ENCODE measurements at regions not wholly inside any gene's neighbourhood (a gene's known extent, or its start where the extent isn't known, plus 50 kb on each side); places are given as distances from the start of the nearest gene placed in this dataset.

GRCh38 chr6:14811775-14812428 lies 434.0 kb upstream of the JARID2 start:
- H4K91ac ChIP-seq (ENCODE audit: low read depth, low read length, poor library complexity): no peak overlapping the region
- H3K23ac ChIP-seq (ENCODE audit: low read depth, low read length, poor library complexity): no peak overlapping the region
- no peak for DNase-seq (ENCODE audit: low spot score)
- no peak overlapping the region for H2AFZ ChIP-seq (ENCODE audit: low read length)
- no peaks in the 10 kb centered on the region for H3K36me3 ChIP-seq (replicated peaks in 1 of 2; ENCODE audit: control insufficient read depth in 2 of 2, insufficient read depth in 2 of 2, low read length in 2 of 2)
- no peak overlapping the region for H3K4me3 ChIP-seq (ENCODE audit: low read length in 2 of 2)
- H3K27me3 ChIP-seq (ENCODE audit: control insufficient read depth in 3 of 3, insufficient read depth in 3 of 3, low read depth in 1 of 3, low read length in 3 of 3): no peaks in the 10 kb centered on the region
- H2BK120ac ChIP-seq (ENCODE audit: low read depth, low read length): no peak overlapping the region
- no peak overlapping the region for H2BK12ac ChIP-seq (ENCODE audit: low read length)
- H4K8ac ChIP-seq (ENCODE audit: low read depth, low read length): no peak overlapping the region
- no peak overlapping the region for H2AK5ac ChIP-seq (ENCODE audit: low read depth, low read length)
- no peak overlapping the region for H3K4me2 ChIP-seq (ENCODE audit: insufficient read depth, low read length, poor library complexity, severe bottlenecking)
- no peak overlapping the region for H2BK15ac ChIP-seq (ENCODE audit: low read length)
- WGBS, 2 donors (ENCODE audit: extremely low coverage in 2 of 2, insufficient read length in 2 of 2, insufficient replicate concordance in 1 of 2): no CpG with 5 or more reads among the region's 7 CpGs
- H3K4ac ChIP-seq (ENCODE audit: low read length): no peak overlapping the region
- H3K4me1 ChIP-seq (ENCODE audit: control insufficient read depth in 2 of 2, insufficient read depth in 1 of 2, low read depth in 1 of 2, low read length in 2 of 2): peaks cover 0 to 13% of the 10 kb centered on the region in 2 donors
- no peak overlapping the region for H3K9ac ChIP-seq (ENCODE audit: low read depth, low read length, poor library complexity)
- no peak overlapping the region for H2BK5ac ChIP-seq (ENCODE audit: low read length)
- H3K27ac ChIP-seq (replicated peaks; ENCODE audit: low read length): no peak overlapping the region
- H3K79me1 ChIP-seq (ENCODE audit: low read depth, low read length): no peaks in the 10 kb centered on the region
- no peak overlapping the region for H3K14ac ChIP-seq (ENCODE audit: low read length)
- H3K9me3 ChIP-seq (replicated peaks in 1 of 2; ENCODE audit: control insufficient read depth in 2 of 2, insufficient read depth in 1 of 2, low read depth in 1 of 2, low read length in 2 of 2): peaks cover 0 to 13% of the 10 kb centered on the region in 2 donors
- H3K18ac ChIP-seq (ENCODE audit: low read length): no peak overlapping the region

GRCh38 chr6:14814016-14814415 lies 431.9 kb upstream of the JARID2 start:
- H3K36me3 ChIP-seq (replicated peaks in 1 of 2; ENCODE audit: control insufficient read depth in 2 of 2, insufficient read depth in 2 of 2, low read length in 2 of 2): no peaks in the 10 kb centered on the region
- H3K27ac ChIP-seq (replicated peaks; ENCODE audit: low read length): no peak overlapping the region
- no peak overlapping the region for H3K18ac ChIP-seq (ENCODE audit: low read length)
- H4K91ac ChIP-seq (ENCODE audit: low read depth, low read length, poor library complexity): no peak overlapping the region
- no peak overlapping the region for H3K4me3 ChIP-seq (ENCODE audit: low read length in 2 of 2)
- no peak overlapping the region for H4K8ac ChIP-seq (ENCODE audit: low read depth, low read length)
- no peak overlapping the region for H3K4ac ChIP-seq (ENCODE audit: low read length)
- no peak overlapping the region for H3K14ac ChIP-seq (ENCODE audit: low read length)
- H2BK120ac ChIP-seq (ENCODE audit: low read depth, low read length): no peak overlapping the region
- DNase-seq (ENCODE audit: low spot score): no peak
- no peak overlapping the region for H3K23ac ChIP-seq (ENCODE audit: low read depth, low read length, poor library complexity)
- H3K79me1 ChIP-seq (ENCODE audit: low read depth, low read length): no peaks in the 10 kb centered on the region
- peaks cover 0 to 16% of the 10 kb centered on the region in 2 donors for H3K4me1 ChIP-seq (ENCODE audit: control insufficient read depth in 2 of 2, insufficient read depth in 1 of 2, low read depth in 1 of 2, low read length in 2 of 2)
- H2AFZ ChIP-seq (ENCODE audit: low read length): no peak overlapping the region
- H3K9me3 ChIP-seq (replicated peaks in 1 of 2; ENCODE audit: control insufficient read depth in 2 of 2, insufficient read depth in 1 of 2, low read depth in 1 of 2, low read length in 2 of 2): peaks cover 0 to 2% of the 10 kb centered on the region in 2 donors
- H2BK5ac ChIP-seq (ENCODE audit: low read length): no peak overlapping the region
- no peak overlapping the region for H2BK15ac ChIP-seq (ENCODE audit: low read length)
- WGBS, 2 donors (ENCODE audit: extremely low coverage in 2 of 2, insufficient read length in 2 of 2, insufficient replicate concordance in 1 of 2): no CpG with 5 or more reads among the region's 2 CpGs
- H2AK5ac ChIP-seq (ENCODE audit: low read depth, low read length): no peak overlapping the region
- no peak overlapping the region for H3K4me2 ChIP-seq (ENCODE audit: insufficient read depth, low read length, poor library complexity, severe bottlenecking)
- no peaks in the 10 kb centered on the region for H3K27me3 ChIP-seq (ENCODE audit: control insufficient read depth in 3 of 3, insufficient read depth in 3 of 3, low read depth in 1 of 3, low read length in 3 of 3)
- H3K9ac ChIP-seq (ENCODE audit: low read depth, low read length, poor library complexity): no peak overlapping the region
- H2BK12ac ChIP-seq (ENCODE audit: low read length): no peak overlapping the region

GRCh38 chr6:14816116-14816859 lies 429.6 kb upstream of the JARID2 start:
- Histone ChIP-seq H2AK5ac (ENCODE audit: low read depth, low read length) (no peak overlapping the region), H3K27ac (replicated peaks; ENCODE audit: low read length) (no peak overlapping the region)

GRCh38 chr6:14817074-14817473 lies 428.8 kb upstream of the JARID2 start:
- Histone ChIP-seq H2AFZ (ENCODE audit: low read length) (no peak overlapping the region), H2BK5ac (ENCODE audit: low read length) (no peak overlapping the region), H3K9ac (ENCODE audit: low read depth, low read length, poor library complexity) (no peak overlapping the region), H3K79me1 (ENCODE audit: low read depth, low read length) (no peaks in the 10 kb centered on the region), H3K27me3 (ENCODE audit: control insufficient read depth in 3 of 3, insufficient read depth in 3 of 3, low read depth in 1 of 3, low read length in 3 of 3) (no peaks in the 10 kb centered on the region), H3K14ac (ENCODE audit: low read length) (no peak overlapping the region), H3K9me3 (replicated peaks in 1 of 2; ENCODE audit: control insufficient read depth in 2 of 2, insufficient read depth in 1 of 2, low read depth in 1 of 2, low read length in 2 of 2) (peaks cover 0 to 2% of the 10 kb centered on the region in 2 donors), H2BK120ac (ENCODE audit: low read depth, low read length) (no peak overlapping the region), H3K36me3 (replicated peaks in 1 of 2; ENCODE audit: control insufficient read depth in 2 of 2, insufficient read depth in 2 of 2, low read length in 2 of 2) (no peaks in the 10 kb centered on the region), H3K18ac (ENCODE audit: low read length) (no peak overlapping the region), H2BK12ac (ENCODE audit: low read length) (no peak overlapping the region), H4K91ac (ENCODE audit: low read depth, low read length, poor library complexity) (no peak overlapping the region), H3K27ac (replicated peaks; ENCODE audit: low read length) (no peak overlapping the region), H3K4me3 (ENCODE audit: low read length in 2 of 2) (no peak overlapping the region), H3K23ac (ENCODE audit: low read depth, low read length, poor library complexity) (no peak overlapping the region), H3K4ac (ENCODE audit: low read length) (no peak overlapping the region), H3K4me1 (ENCODE audit: control insufficient read depth in 2 of 2, insufficient read depth in 1 of 2, low read depth in 1 of 2, low read length in 2 of 2) (peaks cover 0 to 20% of the 10 kb centered on the region in 2 donors), H2AK5ac (ENCODE audit: low read depth, low read length) (no peak overlapping the region), H3K4me2 (ENCODE audit: insufficient read depth, low read length, poor library complexity, severe bottlenecking) (no peak overlapping the region), H4K8ac (ENCODE audit: low read depth, low read length) (no peak overlapping the region), H2BK15ac (ENCODE audit: low read length) (no peak overlapping the region)
- no CpG with 5 or more reads among the region's 5 CpGs for WGBS, 2 donors (ENCODE audit: extremely low coverage in 2 of 2, insufficient read length in 2 of 2, insufficient replicate concordance in 1 of 2)
- DNase-seq (ENCODE audit: low spot score): no peak

More at GRCh38 chr6:14816116-14816859, 429.6 kb upstream of the JARID2 start:
- Histone ChIP-seq H3K79me1 (ENCODE audit: low read depth, low read length) (no peaks in the 10 kb centered on the region), H3K9ac (ENCODE audit: low read depth, low read length, poor library complexity) (no peak overlapping the region), H3K27me3 (ENCODE audit: control insufficient read depth in 3 of 3, insufficient read depth in 3 of 3, low read depth in 1 of 3, low read length in 3 of 3) (no peaks in the 10 kb centered on the region), H3K14ac (ENCODE audit: low read length) (no peak overlapping the region), H3K36me3 (replicated peaks in 1 of 2; ENCODE audit: control insufficient read depth in 2 of 2, insufficient read depth in 2 of 2, low read length in 2 of 2) (no peaks in the 10 kb centered on the region), H4K8ac (ENCODE audit: low read depth, low read length) (no peak overlapping the region), H4K91ac (ENCODE audit: low read depth, low read length, poor library complexity) (no peak overlapping the region), H3K9me3 (replicated peaks in 1 of 2; ENCODE audit: control insufficient read depth in 2 of 2, insufficient read depth in 1 of 2, low read depth in 1 of 2, low read length in 2 of 2) (no peaks in the 10 kb centered on the region), H2BK15ac (ENCODE audit: low read length) (no peak overlapping the region), H3K4me1 (ENCODE audit: control insufficient read depth in 2 of 2, insufficient read depth in 1 of 2, low read depth in 1 of 2, low read length in 2 of 2) (peaks cover 0 to 16% of the 10 kb centered on the region in 2 donors), H3K4me3 (ENCODE audit: low read length in 2 of 2) (no peak overlapping the region), H2BK12ac (ENCODE audit: low read length) (no peak overlapping the region), H2AFZ (ENCODE audit: low read length) (no peak overlapping the region), H3K4me2 (ENCODE audit: insufficient read depth, low read length, poor library complexity, severe bottlenecking) (no peak overlapping the region), H2BK5ac (ENCODE audit: low read length) (no peak overlapping the region), H3K18ac (ENCODE audit: low read length) (no peak overlapping the region), H2BK120ac (ENCODE audit: low read depth, low read length) (no peak overlapping the region), H3K4ac (ENCODE audit: low read length) (no peak overlapping the region), H3K23ac (ENCODE audit: low read depth, low read length, poor library complexity) (no peak overlapping the region)
- WGBS, 2 donors (ENCODE audit: extremely low coverage in 2 of 2, insufficient read length in 2 of 2, insufficient replicate concordance in 1 of 2): no CpG with 5 or more reads among the region's 12 CpGs
- peak; percentile 73 for DNase-seq (ENCODE audit: low spot score)
